GM10266 (cell line): ENCODE measurements at regions not wholly inside any gene's neighbourhood (a gene's known extent, or its start where the extent isn't known, plus 50 kb on each side); places are given as distances from the start of the nearest gene placed in this dataset.

Experiments
- DNase-seq: peaks from one replicate; pipeline ENCODE4 v3.0.0; 2012; ENCODE audit errors: extremely low spot score
- CTCF ChIP-seq: IDR thresholded peaks from 2 replicates; pipeline ENCODE4 v1.5.1; 2012; ENCODE audit warnings: mild to moderate bottlenecking, low read depth; ENCODE audit not compliant: control insufficient read depth, insufficient read depth; ENCODE audit errors: missing control alignments

GRCh38 chr3:64358853-64359252 is 133.6 kb upstream of the PRICKLE2 start:
- no peak for TF ChIP-seq CTCF

DNA sequence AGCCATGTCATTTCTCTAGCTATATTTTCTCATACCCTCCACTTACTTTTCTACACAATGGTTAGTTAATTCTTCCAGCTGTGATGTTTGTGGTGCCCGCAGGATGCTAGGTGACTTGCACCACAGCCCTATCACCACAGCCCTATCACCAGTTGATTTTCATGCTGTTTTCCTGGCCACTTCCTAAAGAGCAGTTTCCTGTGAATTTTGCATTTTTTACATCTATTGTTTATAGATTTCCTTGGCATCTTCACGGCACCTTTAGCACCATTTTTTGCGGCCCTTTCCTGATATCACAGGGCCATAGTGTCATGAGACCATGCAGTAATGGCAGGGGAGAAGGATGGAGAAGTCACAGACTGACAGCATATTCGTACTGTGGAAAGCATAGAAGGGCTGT is 132.9 kb upstream of the PRICKLE2 start:
- DNase-seq, result no peak
- TF ChIP-seq CTCF, result no peak

More at GRCh38 chr3:64358853-64359252, 133.6 kb upstream of the PRICKLE2 start:
- no peak for DNase-seq

- no peak for DNase-seq
- no peak for TF ChIP-seq CTCF
These were observed 132.2 kb upstream of the PRICKLE2 start for GRCh38 chr3:64357481-64357880.

DNA sequence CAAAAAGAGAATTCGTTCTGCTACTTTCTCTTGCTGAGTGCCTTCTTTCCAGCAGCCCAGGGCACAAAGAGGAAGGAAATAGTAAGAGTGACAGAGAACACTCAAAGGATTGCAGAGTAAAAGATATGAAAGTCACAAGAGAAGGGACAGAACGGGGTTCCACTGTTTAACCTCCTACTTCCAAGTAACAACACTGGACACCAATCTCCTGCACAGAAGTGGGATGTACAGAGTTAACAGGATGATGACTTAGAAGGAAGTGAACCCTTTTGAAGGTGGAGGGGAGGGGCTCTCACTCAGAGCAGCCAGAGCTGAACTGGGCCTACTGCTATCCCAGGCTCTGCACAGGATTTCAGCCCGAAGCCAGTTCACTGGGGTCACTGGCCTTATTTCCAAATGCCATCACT is 130.1 kb upstream of the PRICKLE2 start:
- no peak for DNase-seq
- no peak for TF ChIP-seq CTCF

DNA sequence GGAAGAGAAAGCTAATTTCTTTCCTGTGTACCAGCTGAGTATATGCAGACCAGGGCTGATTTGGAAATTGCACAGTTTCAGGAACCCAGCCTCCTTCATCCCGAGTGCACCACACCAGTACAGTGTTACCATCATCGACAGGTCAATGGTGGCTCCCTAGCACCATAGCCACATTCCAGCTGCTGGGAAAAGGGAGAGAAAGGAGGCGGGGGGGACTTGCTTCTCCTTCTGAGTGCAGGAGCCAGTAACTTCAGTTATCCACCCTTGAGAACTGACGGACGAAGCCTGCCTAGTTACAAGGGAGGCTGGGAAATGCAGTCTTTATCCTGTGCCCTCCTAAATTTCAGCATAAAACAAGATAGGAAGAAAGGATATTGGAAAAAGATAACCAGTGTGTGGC is 129.7 kb upstream of the PRICKLE2 start:
- TF ChIP-seq CTCF, result no peak
- no peak for DNase-seq

GRCh38 chr3:64354221-64354620 is 129.0 kb upstream of the PRICKLE2 start:
- DNase-seq, result no peak

DNA sequence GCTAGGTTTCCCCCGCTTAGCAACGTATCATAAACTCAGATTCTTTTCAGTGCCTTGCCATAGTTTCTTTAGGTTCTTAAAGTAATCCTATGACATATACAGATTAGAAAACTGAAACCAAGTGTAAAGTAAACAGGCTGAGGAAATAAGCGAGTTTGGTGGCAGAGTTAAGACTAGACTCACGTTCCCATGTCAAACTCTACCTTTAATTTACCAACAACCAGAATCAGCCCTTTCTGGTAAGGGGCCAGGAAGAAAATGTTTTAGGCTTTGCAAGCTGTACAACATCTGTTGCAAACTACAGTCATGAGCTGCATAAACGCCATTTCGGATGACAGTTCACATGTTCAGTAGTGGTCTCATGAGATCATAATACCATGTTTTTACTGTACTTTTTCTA is 128.0 kb upstream of the PRICKLE2 start:
- no peak for DNase-seq
- no peak for TF ChIP-seq CTCF

More at GRCh38 chr3:64354221-64354620, 129.0 kb upstream of the PRICKLE2 start:
- no peak for TF ChIP-seq CTCF
